Body of pancreas (tissue), 4 donors: ENCODE measurements at regions not wholly inside any gene's neighbourhood (a gene's known extent, or its start where the extent isn't known, plus 50 kb on each side); places are given as distances from the start of the nearest gene placed in this dataset.

Source experiments
- ATAC-seq: fragments of 150-250 bp; one replicate; pipeline ENCODE4 v1.9.1; 2016
- DNase-seq, 4 donors: peaks; one replicate each; pipeline ENCODE4 v3.0.0-alpha.2; 2019
- H3K27ac ChIP-seq, 4 donors: fragments of 200-600 bp; sonication (generic); 1 replicate in 3 of 4; 2 replicates in 1 of 4; pipeline versions ENCODE4 v1.5.1 to v1.6.1; 2016 to 2019; ENCODE audit warnings: mild to moderate bottlenecking in 1 of 4, mixed read lengths in 1 of 4, moderate library complexity in 1 of 4
- H3K27me3 ChIP-seq, 2 donors: fragments of 200-600 bp; sonication (generic); one replicate each; pipeline ENCODE4 v1.6.0; 2016; ENCODE audit warnings: mild to moderate bottlenecking in 1 of 2
- H3K36me3 ChIP-seq, 2 donors: fragments of 200-600 bp; sonication (generic); replicated peaks in 1 of 2; 2 replicates each; pipeline ENCODE4 v1.5.1; 2016; ENCODE audit warnings: low read depth in 2 of 2; ENCODE audit not compliant: insufficient read depth in 1 of 2
- H3K4me1 ChIP-seq: fragments of 200-600 bp; sonication (generic); one replicate; pipeline ENCODE4 v1.6.0; 2016
- H3K4me3 ChIP-seq, 2 donors: fragments of 200-600 bp; sonication (generic); 1 replicate in 1 of 2; 2 replicates in 1 of 2; pipeline ENCODE4 v1.5.1; 2016 to 2019
- H3K9me3 ChIP-seq, 3 donors: fragments of 200-600 bp; sonication (generic); 1 replicate in 2 of 3; 2 replicates in 1 of 3; pipeline ENCODE4 v1.5.1; 2016
- CTCF ChIP-seq, 7 experiments: fragments of 450-650 bp in 4 of 7; fragments of 200-600 bp in 3 of 7; sonication (generic) in 3 of 7; IDR thresholded peaks; one replicate each; pipeline ENCODE4 v1.5.1; 2016 to 2019; ENCODE audit warnings: antibody characterized with exemption in 7 of 7
- POLR2A ChIP-seq, 3 donors: fragments of 450-650 bp; IDR thresholded peaks; one replicate each; pipeline ENCODE4 v1.6.1; 2016; ENCODE audit warnings: antibody characterized with exemption in 3 of 3, mild to moderate bottlenecking in 2 of 3
- WGBS, 2 donors: methylation state at CpG; one replicate each; pipeline ENCODE4 v1.1.5; 2017; 5-methylcytosine and 5-hydroxymethylcytosine counted together
- intact Hi-C: fragments of 100-400 bp; cut with DNase I; formaldehyde crosslinking; loops from one replicate; pipeline ENCODE4 v1.15.1; 2023

DNA sequence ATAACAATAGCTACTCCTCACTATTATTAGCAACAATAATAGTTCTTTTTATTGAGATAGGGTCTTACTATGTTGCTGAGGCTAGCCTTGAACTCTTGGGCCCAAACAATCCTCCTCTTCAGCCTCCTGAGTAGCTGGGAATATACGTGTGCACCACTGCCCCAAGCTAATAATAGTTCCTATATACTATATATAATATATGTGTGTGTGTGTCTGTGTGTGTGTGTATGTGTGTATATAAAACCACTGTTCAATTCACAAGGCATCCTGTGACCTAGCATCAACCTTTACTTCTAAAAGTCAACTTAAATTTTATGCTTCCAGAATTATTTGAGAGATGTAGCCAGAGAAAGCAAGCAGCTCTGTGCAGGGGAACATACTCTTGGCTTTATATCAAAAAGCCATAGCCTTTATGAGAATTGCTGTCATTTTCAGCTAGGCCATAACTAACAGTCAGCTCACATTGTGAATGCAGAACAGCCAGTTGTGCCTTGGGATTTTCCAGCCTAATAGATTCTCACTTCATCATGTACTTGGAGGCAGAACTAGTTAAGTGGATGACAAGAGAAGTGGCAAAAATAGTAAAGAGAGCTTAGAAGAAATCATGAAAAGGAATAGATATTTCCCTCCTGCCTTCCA is 665.5 kb downstream of the NYAP2 start:
- DNase-seq (no peak), ATAC-seq (no peak)
- TF ChIP-seq CTCF (IDR thresholded peaks at IDR 0.05) (no peak), POLR2A (IDR thresholded peaks at IDR 0.05) (no peak)
- 68 to 76% methylated on average over 1 of the region's 1 CpG for WGBS, 2 donors
- H3K27me3 ChIP-seq = no peaks in the 10 kb centered on the region
- no peaks in the 10 kb centered on the region for H3K36me3 ChIP-seq
- H3K9me3 ChIP-seq = no peaks in the 10 kb centered on the region
- intact Hi-C loops = no loop called here
- H3K4me3 ChIP-seq = no peak overlapping the region
- no peak overlapping the region for H3K27ac ChIP-seq
- no peaks in the 10 kb centered on the region for H3K4me1 ChIP-seq

- ATAC-seq (no peak), DNase-seq (no peak)
- no peaks in the 10 kb centered on the region for H3K9me3 ChIP-seq
- TF ChIP-seq CTCF (IDR thresholded peaks at IDR 0.05) (no peak), POLR2A (IDR thresholded peaks at IDR 0.05) (no peak)
- no peak overlapping the region for H3K27ac ChIP-seq
- 65 to 76% methylated on average over 4 of the region's 4 CpGs for WGBS, 2 donors
- H3K4me3 ChIP-seq = no peak overlapping the region
- H3K27me3 ChIP-seq = no peaks in the 10 kb centered on the region
- H3K4me1 ChIP-seq = no peaks in the 10 kb centered on the region
- H3K36me3 ChIP-seq = no peaks in the 10 kb centered on the region
- intact Hi-C loops = no loop called here
Observed at GRCh38 chr2:226063704-226064440, 664.4 kb downstream of the NYAP2 start.

DNA sequence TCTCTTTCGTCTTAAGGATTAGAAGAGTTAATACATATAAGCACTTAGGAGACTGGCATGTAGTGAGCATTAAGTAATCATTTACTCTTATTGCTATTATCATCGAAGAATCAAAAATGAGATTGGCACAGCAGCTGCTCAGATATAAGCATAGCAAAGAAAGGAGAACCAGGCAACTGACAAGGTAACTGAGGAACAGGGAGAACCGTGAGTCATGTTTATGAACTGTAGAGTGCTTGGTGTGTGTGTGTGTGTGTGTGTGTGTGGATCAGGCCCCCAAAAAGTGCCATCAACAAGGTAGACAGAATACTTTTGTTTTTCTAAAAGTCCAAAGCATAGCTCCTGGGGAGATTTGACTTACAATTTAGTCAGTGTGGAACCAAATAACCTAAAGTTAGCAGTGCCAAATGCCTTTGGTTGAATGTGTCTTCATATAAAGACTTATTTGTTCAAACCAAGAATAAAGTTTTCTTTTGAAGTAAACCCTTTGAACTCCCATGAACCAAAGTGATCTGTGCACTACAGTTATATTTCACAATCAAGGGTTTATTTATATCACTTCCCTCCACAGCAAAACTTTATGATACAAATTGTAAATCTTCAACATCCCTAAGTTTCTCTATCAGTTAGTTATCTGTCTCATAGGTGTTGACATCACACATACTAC is 660.6 kb downstream of the NYAP2 start:
- H3K9me3 ChIP-seq = no peaks in the 10 kb centered on the region
- TF ChIP-seq CTCF (IDR thresholded peaks at IDR 0.05) (no peak), POLR2A (IDR thresholded peaks at IDR 0.05) (no peak)
- no peak for ATAC-seq
- 43 to 45% methylated on average over 3 of the region's 3 CpGs for WGBS, 2 donors
- intact Hi-C loops = no loop called here
- H3K4me3 ChIP-seq = no peak overlapping the region
- no peak overlapping the region for H3K27ac ChIP-seq
- no peaks in the 10 kb centered on the region for H3K27me3 ChIP-seq
- H3K36me3 ChIP-seq = no peaks in the 10 kb centered on the region
- H3K4me1 ChIP-seq = no peaks in the 10 kb centered on the region
- DNase-seq = no peak

- Histone ChIP-seq H3K36me3 (no peaks in the 10 kb centered on the region), H3K27ac (no peak overlapping the region), H3K4me1 (no peaks in the 10 kb centered on the region), H3K4me3 (no peak overlapping the region), H3K9me3 (no peaks in the 10 kb centered on the region), H3K27me3 (no peaks in the 10 kb centered on the region)
- intact Hi-C loops = no loop called here
- DNase-seq (no peak), ATAC-seq (no peak)
- 11 to 39% methylated on average over 1 of the region's 1 CpG for WGBS, 2 donors
- TF ChIP-seq CTCF (IDR thresholded peaks at IDR 0.05) (no peak), POLR2A (IDR thresholded peaks at IDR 0.05) (no peak)
Observed at GRCh38 chr2:226057914-226058313, 658.4 kb downstream of the NYAP2 start.
